NT2/D1 (cell line): ENCODE measurements at regions not wholly inside any gene's neighbourhood (a gene's known extent, or its start where the extent isn't known, plus 50 kb on each side); places are given as distances from the start of the nearest gene placed in this dataset.

ENCODE experiments used
- DNase-seq: peaks from one replicate; pipeline ENCODE4 v3.0.0-alpha.2; 2011; ENCODE audit warnings: low read depth, low spot score
- H3K27me3 ChIP-seq: 2 replicates; pipeline ENCODE4 v1.6.0; 2011; ENCODE audit warnings: mild to moderate bottlenecking; ENCODE audit not compliant: insufficient read length, insufficient read depth
- H3K36me3 ChIP-seq: 2 replicates; pipeline ENCODE4 v1.6.1; 2011; ENCODE audit warnings: mild to moderate bottlenecking, low read length, mixed read lengths; ENCODE audit not compliant: insufficient read depth, insufficient read length
- H3K4me1 ChIP-seq: 2 replicates; pipeline ENCODE4 v1.5.1; 2011; ENCODE audit not compliant: insufficient read depth, insufficient read length
- H3K4me3 ChIP-seq: 2 replicates; pipeline ENCODE4 v1.5.1; 2011; ENCODE audit warnings: low read depth; ENCODE audit not compliant: insufficient read length
- H3K9ac ChIP-seq: 2 replicates; pipeline ENCODE4 v1.6.0; 2011; ENCODE audit warnings: low read depth; ENCODE audit not compliant: insufficient read length
- H3K9me3 ChIP-seq: 2 replicates; pipeline ENCODE4 v1.5.1; 2011; ENCODE audit warnings: mild to moderate bottlenecking, low read length; ENCODE audit not compliant: insufficient read depth
- SUZ12 ChIP-seq: IDR thresholded peaks from 2 replicates; pipeline ENCODE4 v1.6.1; 2011; ENCODE audit not compliant: insufficient read length, insufficient read depth; ENCODE audit errors: extremely low read depth
- YY1 ChIP-seq: IDR thresholded peaks from 2 replicates; pipeline ENCODE4 v1.6.1; 2011; ENCODE audit not compliant: insufficient read length, insufficient read depth
- ZNF274 ChIP-seq: IDR thresholded peaks from 2 replicates; pipeline ENCODE4 v1.6.1; 2011; ENCODE audit warnings: mild to moderate bottlenecking, low read depth, low read length

DNA sequence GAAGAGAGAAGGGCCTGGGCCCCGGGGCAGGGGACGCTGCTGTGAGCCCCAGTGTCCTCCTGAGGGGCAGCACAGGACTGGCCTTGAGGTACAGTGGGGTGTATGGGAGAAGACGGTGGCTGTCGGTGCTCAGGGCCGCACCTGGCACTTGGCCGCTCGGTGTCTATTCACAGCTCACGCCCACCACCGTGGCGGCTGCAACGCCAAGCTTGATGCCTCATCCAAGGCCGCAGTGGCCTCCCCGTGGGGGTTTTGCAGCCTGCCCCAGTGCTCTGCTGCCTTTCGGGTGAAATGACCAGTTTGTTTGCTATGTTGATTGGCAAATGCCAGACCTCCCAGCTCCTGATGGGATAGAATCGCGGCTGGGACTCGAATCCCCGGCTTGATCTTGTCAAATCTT, 79.5 kb upstream of the SLCO4A1 start:
- Histone ChIP-seq H3K27me3 (peaks cover 6% of the 10 kb centered on the region), H3K4me1 (peaks cover 23% of the 10 kb centered on the region), H3K9me3 (no peaks in the 10 kb centered on the region), H3K4me3 (no peak overlapping the region), H3K36me3 (no peaks in the 10 kb centered on the region), H3K9ac (no peak overlapping the region)
- no peak for DNase-seq
- TF ChIP-seq YY1 (no peak), ZNF274 (no peak), SUZ12 (no peak)

DNA sequence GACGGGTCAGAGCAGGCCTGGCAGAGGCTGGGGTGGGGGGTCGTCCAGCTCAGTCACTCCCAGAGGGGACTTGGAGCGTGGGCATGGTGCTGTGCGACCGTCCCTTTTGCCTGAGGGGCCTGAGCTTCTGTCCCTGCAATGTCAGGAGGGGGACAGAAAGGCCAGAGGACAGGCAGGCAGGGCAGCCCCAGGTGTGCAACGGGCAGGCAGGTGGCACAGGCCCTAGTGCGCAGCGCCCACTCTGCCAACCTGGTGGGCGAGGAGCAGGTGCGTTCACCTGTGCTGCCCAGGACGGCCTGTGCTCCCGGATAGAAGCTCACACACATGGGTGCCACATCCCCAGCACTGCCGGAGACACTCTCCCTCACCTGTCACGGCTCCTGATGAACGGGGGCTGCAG, 78.7 kb upstream of the SLCO4A1 start:
- TF ChIP-seq ZNF274 = no peak
- no peak for TF ChIP-seq YY1
- no peak for TF ChIP-seq SUZ12
- no peak for DNase-seq
- Histone ChIP-seq H3K9ac (no peak overlapping the region), H3K27me3 (no peaks in the 10 kb centered on the region), H3K4me3 (no peak overlapping the region), H3K36me3 (no peaks in the 10 kb centered on the region), H3K9me3 (no peaks in the 10 kb centered on the region), H3K4me1 (peaks cover 16% of the 10 kb centered on the region)

DNA sequence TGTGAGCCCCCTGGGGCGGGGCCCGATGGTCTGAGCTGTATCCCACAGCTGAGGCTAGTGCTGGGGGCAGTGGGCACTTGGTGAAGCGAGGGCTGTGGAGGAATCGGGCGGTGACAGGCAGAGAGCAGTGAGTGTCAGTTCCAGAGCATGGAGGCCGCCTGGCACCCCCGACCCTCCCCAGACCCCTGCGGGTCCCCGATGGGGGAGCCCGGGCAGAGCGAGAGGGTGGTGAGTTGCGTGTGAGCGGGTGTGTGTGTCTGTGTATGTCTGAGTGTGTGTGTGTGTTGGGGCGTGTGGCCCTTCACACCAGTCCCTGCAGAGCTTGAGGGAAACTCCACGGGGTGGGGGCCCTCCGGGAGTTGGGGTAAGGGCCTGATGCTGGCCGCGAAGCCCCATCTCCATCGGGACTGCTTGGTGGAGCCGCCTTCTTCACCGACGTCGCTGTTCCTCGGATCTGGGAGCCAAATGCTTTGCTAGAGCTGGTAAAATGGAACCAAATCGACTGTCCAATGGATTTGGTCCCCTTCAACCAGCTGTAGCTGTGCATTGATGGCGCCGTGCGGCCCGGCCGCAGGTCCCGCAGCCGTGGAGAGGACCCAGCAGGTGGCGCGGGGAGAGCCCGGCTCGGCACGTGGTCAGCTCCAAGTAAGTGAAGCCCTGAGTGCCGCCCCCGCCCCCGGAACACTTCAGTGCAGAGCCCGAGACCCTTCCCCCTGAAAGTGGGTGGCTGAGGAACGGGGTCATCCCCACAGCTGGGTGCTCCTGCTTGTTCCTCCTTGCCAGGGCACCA, 77.7 kb upstream of the SLCO4A1 start:
- no peak for DNase-seq
- H3K4me1 ChIP-seq = peaks cover 12% of the 10 kb centered on the region
- no peak overlapping the region for H3K4me3 ChIP-seq
- no peaks in the 10 kb centered on the region for H3K27me3 ChIP-seq
- H3K36me3 ChIP-seq = no peaks in the 10 kb centered on the region
- H3K9ac ChIP-seq = no peak overlapping the region
- no peak for TF ChIP-seq ZNF274
- H3K9me3 ChIP-seq = no peaks in the 10 kb centered on the region

DNA sequence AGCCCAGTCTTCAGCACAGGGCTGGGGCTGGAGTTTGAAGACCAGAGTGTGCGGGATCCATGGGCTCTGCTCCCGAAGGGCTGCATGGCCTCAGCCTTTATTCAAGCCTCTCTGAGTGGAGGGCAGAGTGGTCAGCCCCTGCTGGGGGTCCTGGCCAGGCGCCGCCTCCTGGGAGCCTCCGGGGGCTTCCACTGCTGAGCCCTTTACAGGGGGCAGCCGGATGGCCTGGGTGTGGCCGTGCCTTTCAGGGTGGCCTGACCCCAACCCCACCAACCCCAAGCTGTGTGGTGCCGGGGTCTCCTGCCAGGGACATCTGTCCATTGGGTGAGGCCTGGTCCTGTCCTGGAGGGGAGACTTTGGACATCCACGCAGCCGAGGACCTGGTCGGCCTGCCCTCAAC, 76.0 kb upstream of the SLCO4A1 start:
- Histone ChIP-seq H3K4me1 (peaks cover 5% of the 10 kb centered on the region), H3K36me3 (no peaks in the 10 kb centered on the region), H3K9me3 (no peaks in the 10 kb centered on the region), H3K9ac (no peak overlapping the region), H3K4me3 (no peak overlapping the region), H3K27me3 (no peaks in the 10 kb centered on the region)
- TF ChIP-seq YY1 (no peak), SUZ12 (no peak), ZNF274 (no peak)
- no peak for DNase-seq

DNA sequence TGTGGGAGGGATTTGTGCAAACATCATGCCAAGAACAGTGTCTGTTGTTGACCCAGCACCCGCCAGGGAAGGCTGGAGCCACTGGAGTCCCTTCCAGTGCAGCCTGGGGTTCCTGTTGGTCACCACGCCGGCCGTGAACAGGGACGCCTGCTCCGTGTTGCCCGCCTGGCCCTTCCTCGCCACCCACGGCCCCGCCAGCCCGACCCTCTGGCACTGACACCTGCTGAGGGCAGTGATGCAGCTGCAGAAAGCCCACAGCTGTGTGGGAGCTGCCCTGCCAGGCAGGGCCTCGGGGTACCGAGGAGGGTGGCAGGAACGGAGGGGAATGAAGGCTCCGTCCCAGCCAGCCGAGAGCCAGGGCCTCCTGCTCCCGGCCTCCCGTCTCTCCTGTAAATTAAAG, 75.5 kb upstream of the SLCO4A1 start:
- Histone ChIP-seq H3K27me3 (no peaks in the 10 kb centered on the region), H3K9me3 (no peaks in the 10 kb centered on the region; the same call in 1 of the 2 replicates), H3K4me1 (peaks cover 3% of the 10 kb centered on the region), H3K9ac (peak overlapping the region; percentile 8), H3K36me3 (no peaks in the 10 kb centered on the region), H3K4me3 (no peak overlapping the region)
- DNase-seq = no peak
- TF ChIP-seq YY1 (no peak), ZNF274 (no peak), SUZ12 (no peak)

DNA sequence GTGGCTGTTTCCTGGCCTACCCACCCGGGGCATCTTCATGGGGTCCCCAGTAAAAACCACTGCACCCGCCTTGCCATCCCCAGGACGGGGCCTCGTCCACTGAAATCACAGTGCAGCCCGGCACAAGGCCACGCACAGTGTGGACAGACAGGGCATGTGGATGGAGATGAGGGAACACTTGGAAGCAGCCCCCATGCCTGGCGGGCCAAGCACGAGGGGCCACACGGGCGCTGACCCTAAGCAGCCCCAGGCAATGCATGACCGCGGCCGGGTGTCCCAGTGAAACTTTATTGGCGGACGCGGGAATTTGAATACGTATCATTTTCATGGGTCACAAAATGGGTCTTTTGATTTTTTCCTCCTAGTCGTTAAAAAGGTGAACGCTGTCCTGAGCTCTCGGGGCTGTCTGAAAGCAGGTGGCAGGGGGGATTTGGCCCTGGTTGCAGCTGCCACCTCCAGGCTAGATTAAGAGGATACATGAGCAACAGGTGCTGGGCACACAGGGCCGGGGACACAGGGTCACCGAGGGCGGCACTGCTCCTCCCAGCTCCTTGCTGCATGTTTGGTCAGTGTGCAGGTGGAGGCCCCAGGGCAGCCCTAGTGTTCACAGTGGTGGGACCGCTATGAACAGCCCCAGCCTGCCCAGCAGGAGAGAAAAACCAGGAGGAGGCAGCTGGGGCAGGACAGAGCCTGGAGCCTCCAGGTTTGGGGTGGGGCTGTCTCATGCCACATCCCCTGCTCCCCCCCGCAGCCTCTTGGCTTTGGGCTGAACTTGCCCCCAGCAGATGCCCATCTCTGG, 74.9 kb upstream of the SLCO4A1 start:
- Histone ChIP-seq H3K9me3 (peaks cover 4% of the 10 kb centered on the region; the same call in 1 of the 2 replicates), H3K4me1 (peaks cover 3% of the 10 kb centered on the region), H3K4me3 (no peak overlapping the region), H3K36me3 (no peaks in the 10 kb centered on the region), H3K9ac (peak overlapping the region; percentile 8), H3K27me3 (no peaks in the 10 kb centered on the region)
- no peak for DNase-seq
- TF ChIP-seq YY1 (no peak), SUZ12 (no peak), ZNF274 (no peak)

- TF ChIP-seq SUZ12 (no peak), ZNF274 (no peak), YY1 (no peak)
- no peak overlapping the region for H3K9ac ChIP-seq
- no peaks in the 10 kb centered on the region for H3K27me3 ChIP-seq
- H3K4me3 ChIP-seq = no peak overlapping the region
- H3K9me3 ChIP-seq = peaks cover 4% of the 10 kb centered on the region; the same call in 1 of the 2 replicates
- DNase-seq = no peak
- no peaks in the 10 kb centered on the region for H3K36me3 ChIP-seq
- no peaks in the 10 kb centered on the region for H3K4me1 ChIP-seq
Measured at GRCh38 chr20:62568045-62568389, 74.3 kb upstream of the SLCO4A1 start.
